GM18951 (cell line): ENCODE measurements at regions not wholly inside any gene's neighbourhood (a gene's known extent, or its start where the extent isn't known, plus 50 kb on each side); places are given as distances from the start of the nearest gene placed in this dataset.
"Not testable (repeated sequence)": the region's sequence is repeated elsewhere in the genome, so short reads cannot be mapped to it uniquely, and the experiment has no call there.

ENCODE experiments used
- POLR2A ChIP-seq: IDR thresholded peaks from 4 replicates; pipeline ENCODE4 v1.6.1; 2011; ENCODE audit warnings: mild to moderate bottlenecking; ENCODE audit not compliant: insufficient read length, insufficient read depth; ENCODE audit errors: extremely low read depth
- in situ Hi-C: fragments of 300-500 bp; cut with MboI; formaldehyde crosslinking; loops from one replicate; pipeline ENCODE4 v1.12.0; 2022; ENCODE audit warnings: low sequenced_read_pairs, mixed read lengths, inconsistent platforms; ENCODE audit not compliant: unreplicated experiment

DNA sequence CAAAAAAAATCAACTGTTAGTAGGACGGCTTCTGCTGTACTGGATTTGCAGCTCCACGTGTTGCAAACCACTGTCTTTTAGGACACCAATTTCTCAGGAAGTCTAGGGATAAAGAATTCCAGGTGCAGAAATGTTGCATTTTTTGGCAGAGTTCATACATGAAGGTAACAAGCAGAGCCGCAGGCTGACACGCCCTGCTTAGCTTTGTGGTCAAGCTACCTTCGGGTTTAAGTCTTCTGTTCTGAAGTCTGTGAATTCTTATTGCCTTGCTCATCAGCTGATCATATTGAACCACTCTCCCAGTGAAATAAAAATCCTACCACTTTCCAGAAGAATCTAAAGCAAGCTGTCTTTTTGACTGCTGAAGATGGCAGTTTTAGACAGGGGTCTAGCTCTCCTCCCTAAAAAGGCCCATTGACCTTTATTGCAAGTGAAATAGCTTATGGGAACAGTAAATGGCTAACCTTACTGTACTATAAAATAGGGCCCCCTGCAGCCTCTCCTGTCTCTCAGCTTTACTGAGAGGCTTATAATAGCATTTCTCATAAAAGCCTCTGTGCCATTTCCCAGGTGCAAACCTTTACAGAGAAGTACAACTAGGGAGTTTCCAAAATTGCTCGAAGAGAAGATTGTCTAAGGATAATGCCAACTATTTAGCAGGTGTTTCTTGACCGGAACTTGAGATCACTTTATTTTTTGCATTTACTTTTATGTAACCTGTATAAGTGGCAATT lies 262.2 kb upstream of the IL12A start:
- no peak for TF ChIP-seq POLR2A
- in situ Hi-C loops = no loop called here

DNA sequence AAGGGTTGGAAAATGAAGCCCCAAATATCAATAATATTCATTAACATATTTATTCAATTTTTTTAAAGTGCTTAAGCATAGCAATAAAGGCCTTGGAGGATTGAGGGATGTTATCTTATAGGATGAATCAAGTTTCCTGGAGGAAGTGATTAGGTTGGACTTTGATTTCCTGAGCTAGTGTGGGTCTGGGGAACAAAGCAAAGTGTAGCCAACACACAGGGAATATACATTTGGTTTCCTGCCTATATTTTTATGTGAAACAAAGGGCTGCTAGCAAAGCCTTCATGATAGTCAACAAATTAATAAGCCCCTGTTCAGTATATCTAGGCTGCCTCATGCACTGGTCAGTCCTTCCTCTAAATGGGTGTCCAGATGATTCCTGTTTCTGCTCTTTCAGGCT lies 261.1 kb upstream of the IL12A start:
- in situ Hi-C loops = no loop called here
- TF ChIP-seq POLR2A = no peak

DNA sequence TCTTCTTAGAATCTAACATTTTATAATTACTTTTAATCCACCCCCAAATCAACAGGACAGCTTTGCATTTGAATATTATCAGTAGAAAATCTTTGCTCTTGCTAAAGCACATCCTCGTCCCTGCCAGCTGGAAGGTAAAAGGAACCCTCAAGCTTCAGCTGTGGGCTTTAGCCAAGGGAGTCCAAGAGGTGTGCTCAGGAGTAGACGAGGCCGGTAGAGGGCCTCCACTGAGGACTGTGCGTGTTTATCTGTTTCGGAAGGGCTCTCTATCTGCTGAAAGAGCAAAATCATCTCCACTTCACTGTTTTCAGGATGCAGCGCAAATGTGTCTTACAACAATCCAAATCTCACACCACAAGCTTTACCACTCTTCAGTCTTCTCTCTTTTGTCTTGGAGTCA lies 257.4 kb upstream of the IL12A start:
- TF ChIP-seq POLR2A = no peak
- in situ Hi-C loops = no loop called here

DNA sequence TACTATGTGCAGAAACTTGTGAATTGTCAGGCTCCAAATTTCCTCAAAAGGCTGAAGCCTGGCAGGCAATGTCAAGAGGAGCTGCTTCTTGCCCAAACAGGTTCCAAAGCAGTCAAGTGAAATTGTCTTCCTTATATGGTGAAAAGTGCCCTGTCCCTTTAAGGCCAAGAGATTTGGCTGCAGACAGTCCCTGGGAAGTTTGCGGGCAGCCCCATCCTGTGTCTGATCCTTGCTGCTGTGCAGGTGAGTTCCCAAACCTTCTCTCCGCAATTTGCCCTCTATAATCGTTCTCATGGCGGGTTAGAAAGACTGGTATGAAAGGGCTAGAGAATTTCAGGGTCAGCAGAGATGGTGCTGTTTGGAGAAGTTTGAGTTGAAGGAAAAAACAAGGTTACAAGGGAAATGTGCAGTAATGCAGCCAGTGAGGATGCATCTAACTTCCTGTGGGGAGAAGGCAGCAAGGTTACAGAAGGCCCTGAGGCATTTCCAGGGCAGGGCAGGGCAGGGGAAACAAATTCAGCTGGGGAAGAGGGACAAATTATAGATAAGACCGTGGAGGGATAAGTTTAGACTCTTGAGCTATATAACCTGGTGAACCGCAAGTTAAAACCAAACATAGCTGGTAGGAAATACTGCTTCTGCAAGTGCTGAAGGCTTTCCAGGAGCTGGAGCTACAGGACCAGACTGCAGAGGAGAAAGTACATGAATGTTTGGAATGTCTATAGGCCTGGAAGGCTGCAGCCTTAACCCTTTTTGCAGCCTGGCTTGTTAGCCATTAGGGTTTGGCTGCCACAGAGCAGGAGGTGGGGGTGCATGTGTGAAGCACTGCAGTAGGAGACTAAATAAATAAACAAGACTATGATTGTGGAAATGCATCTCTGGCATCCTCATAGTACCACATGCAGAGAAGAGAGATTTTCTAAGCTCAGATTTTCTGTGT lies 256.2 kb upstream of the IL12A start:
- in situ Hi-C loops = no loop called here
- no peak for TF ChIP-seq POLR2A

DNA sequence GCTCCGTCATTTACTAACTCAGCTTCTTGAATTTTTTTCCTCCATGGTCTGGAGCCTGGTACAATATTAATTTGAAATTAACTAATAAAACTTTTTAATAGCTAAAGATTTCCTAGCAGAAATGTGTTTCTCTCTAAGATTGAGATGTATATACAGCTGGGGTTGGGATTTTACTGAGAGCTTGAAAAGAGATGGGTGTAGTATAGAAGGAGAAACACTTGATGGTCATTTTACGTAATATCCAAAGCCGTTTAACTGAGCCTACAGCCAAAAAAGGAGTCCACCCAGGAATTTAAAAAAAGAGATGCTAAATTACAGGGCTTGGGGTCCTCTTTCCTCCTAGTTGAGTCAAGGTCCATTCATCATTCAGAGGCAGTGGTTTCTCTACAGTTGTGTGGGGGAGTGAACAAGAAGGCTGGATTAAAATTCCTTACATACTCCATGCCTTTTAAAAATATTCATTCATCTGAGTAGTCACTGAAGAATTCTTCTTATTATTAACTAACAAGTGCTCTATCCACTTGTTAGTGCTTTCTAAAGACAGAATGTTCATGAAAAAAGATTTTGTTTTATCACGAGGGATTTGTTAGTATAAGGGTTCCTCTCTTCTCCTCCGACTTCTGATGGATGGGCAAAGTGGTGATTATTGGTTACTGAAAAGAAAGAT lies 255.3 kb upstream of the IL12A start:
- in situ Hi-C loops = no loop called here
- TF ChIP-seq POLR2A = no peak

DNA sequence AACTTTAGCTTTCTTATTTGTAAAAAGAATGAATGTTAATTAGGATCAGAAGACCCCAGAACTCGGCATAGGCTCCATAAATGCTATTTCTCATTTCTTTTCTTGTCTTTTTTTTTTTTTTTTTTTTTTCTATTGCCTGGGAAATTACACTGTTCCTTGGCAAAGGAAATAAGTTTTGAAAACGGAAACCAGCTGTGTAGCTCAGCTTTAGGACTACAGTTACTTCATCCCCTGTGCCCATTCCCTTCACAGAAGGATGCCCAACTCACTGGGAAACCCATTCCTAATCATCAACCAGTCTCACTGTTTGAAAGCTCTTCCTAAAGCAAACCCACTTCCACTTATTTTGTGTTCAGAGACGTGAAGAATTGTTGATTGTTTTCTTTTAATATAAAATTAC lies 254.0 kb upstream of the IL12A start:
- in situ Hi-C loops = no loop called here
- TF ChIP-seq POLR2A = no peak

DNA sequence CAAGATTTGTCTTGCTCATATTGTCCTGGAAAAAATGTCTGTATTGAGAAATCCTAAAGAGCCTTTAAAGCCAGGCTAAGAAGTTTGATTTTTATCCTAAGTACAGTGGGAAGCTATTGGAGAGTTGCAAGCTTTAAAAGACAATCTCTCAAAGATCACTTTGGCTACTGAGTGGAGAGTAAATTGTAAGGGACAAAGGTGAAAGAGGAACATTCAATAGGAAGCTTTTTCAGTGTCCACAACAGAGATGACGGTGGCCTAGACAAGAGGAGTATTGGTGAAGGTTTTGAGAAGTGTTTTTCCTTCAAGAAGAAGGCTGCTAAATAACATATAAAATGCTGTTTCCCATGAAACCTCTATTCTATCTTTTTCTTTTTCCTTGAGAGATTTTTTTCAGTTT lies 249.5 kb upstream of the IL12A start:
- TF ChIP-seq POLR2A = no peak
- in situ Hi-C loops = no loop called here

DNA sequence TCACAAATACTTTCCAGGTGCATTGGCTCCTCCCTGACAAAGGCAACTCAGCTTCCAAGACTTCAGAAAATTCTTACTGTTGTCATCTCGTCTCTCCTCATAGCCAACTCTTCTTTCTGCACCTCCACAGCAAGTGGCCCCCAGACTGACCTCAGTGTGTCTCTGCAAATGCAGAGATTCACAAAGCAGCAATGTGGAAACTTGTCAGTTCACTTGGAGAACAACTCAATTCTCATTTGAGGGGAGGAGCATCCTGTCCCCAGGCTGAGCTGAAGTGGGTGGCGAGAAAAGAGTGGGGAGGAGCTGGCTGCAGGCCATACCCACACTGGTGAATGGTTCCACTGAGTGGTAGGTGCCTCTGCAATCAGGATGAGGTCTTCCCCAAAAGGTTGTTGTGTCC lies 248.7 kb upstream of the IL12A start:
- in situ Hi-C loops = no loop called here
- no peak for TF ChIP-seq POLR2A

DNA sequence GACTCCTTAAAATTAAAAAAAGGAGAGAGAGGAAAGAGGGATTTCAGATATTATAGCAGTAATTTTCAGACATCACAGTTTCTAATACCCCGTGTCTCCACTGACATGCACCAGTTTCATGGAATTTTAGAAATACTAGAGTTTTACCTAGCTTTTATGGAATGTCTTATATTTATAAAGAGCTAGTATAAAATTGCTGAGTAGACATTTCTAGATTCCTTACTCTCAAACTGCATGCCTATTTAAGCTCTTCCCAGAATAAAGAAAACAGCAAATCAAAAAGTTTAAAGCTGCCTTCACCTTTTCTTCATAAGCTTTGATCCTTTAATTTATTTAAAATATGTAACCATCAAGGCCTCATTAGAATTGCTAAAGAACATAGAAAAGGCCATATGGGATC lies 247.4 kb upstream of the IL12A start:
- in situ Hi-C loops = no loop called here
- no peak for TF ChIP-seq POLR2A

DNA sequence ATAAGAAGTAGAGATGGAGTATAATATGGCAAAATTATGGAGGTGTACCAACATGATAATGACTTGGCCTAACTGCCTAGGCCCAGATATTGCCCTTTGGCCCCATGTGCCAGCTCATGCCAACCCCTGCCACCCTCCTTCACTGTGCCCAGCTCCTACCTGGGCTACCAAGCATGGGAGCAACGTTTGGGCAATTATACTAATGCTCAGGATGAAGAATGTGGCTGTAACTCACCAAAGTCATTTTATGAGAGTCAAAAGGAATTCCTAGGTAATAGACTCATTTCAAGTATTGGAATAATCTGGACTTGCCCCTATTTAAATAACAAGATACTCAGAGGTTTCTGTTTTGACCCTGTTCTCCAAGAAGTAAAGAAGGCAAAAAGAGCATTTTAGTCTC lies 240.2 kb upstream of the IL12A start:
- in situ Hi-C loops = no loop called here
- no peak for TF ChIP-seq POLR2A

DNA sequence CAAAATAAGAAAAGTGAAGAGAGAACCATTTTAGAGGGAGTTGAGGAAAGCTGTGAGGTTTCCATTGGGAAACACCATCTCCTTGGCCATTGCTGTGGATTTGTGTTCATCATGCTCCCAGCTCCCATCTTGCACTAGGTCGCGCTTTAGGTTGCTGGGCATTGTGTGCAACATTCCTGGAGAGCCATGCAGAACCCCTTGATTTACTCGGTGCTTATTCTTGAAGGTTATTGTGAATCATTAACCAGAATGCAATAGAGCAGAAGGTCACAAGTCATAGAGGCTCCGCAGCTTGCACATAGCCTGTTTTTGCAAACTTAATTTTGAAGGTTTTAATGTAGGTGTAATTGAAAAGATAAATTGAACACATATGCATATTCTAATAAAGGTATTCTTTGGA lies 239.2 kb upstream of the IL12A start:
- in situ Hi-C loops = no loop called here
- TF ChIP-seq POLR2A = no peak

DNA sequence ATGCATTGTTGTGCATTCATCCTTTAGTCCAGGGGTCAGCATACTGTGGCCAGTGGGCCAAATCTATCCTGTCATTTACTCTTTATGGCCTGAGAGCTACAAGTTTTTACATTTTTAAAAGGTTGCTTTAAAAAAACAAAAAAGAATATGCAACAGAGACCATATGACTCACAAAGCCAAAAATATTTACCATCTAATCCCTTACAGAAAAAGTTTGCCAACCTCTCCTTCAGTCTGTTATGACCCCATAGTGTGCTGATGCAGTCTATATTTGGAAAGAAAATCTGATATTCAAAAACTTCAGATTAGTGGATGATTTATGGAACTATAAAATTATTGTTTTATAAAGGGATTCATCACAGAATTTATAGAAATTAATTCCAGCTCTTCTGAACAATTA lies 237.5 kb upstream of the IL12A start:
- in situ Hi-C loops = no loop called here
- TF ChIP-seq POLR2A = no peak

DNA sequence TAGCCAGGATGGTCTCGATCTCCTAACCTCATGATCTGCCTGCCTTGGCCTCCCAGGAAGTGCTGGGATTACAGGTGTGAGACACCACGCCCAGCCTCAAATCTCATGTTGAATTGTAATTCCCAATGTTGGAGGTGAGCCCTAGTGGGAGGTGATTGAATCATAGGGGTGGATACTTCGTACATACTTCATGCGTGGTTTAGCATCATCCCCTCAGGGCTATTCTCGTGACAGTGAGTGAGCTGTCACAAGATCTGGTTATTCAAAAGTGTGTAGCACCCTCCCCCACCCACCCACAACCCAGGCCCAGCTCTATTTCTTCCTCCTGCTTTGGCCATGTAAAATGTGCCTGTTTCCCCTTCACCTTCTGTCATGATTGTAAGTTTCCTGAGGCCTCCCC lies 236.9 kb upstream of the IL12A start:
- in situ Hi-C loops = no loop called here
- TF ChIP-seq POLR2A = no peak

DNA sequence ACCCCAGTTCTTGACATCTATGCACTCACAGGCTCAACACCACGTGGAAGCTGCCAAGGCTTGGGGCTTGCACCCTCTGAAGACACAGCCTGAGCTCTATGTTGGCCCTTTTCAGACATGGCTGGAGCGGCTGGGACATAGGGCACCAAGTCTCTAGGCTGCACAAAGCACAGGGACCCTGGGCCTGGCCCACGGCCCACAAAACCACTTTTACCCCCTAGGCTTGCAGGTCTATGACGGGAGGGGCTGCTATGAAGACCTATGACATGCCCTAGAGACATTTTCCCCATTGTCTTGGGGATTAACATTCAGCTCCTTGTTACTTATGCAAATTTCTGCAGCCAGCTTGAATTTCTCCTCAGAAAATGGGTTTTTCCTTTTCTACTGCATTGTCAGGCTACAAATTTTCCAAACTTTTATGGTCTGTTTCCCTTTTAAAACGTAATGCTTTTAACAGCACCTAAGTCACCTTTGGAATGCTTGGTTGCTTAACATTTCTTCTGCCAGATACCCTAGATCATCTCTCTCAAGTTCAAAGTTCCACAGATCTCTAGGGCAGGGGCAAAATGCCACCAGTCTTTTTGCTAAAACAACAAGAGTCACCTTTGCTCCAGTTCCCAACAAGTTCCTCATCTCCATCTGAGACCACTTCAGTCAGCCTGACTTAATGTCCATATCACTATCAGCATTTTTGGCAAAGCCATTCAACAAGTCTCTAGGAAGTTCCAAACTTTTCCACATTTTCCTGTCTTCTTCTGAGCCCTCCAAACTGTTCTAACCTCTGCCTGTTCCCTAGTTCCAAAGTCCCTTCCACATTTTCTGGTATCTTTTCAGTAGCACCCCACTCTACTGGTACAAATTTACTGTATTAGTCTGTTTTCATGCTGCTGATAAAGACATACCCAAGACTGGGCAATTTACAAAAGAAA lies 232.1 kb upstream of the IL12A start:
- in situ Hi-C loops = not testable (repeated sequence)
